ENCODE measurements at regions not wholly inside any gene's neighbourhood (a gene's known extent, or its start where the extent isn't known, plus 50 kb on each side); places are given as distances from the start of the nearest gene placed in this dataset.

- TF ChIP-seq, protein P1, sequence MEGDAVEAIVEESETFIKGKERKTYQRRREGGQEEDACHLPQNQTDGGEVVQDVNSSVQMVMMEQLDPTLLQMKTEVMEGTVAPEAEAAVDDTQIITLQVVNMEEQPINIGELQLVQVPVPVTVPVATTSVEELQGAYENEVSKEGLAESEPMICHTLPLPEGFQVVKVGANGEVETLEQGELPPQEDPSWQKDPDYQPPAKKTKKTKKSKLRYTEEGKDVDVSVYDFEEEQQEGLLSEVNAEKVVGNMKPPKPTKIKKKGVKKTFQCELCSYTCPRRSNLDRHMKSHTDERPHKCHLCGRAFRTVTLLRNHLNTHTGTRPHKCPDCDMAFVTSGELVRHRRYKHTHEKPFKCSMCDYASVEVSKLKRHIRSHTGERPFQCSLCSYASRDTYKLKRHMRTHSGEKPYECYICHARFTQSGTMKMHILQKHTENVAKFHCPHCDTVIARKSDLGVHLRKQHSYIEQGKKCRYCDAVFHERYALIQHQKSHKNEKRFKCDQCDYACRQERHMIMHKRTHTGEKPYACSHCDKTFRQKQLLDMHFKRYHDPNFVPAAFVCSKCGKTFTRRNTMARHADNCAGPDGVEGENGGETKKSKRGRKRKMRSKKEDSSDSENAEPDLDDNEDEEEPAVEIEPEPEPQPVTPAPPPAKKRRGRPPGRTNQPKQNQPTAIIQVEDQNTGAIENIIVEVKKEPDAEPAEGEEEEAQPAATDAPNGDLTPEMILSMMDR (IDR thresholded peaks at IDR 0.05), result no peak
- TF ChIP-seq POLR2A (IDR thresholded peaks at IDR 0.05), result peak in 1 of 2 donors; percentile 28
Measured at GRCh38 chr5:5544094-5544663, 121.7 kb downstream of the ICE1 start.

Measured in thyroid gland (tissue), 4 donors.